Right lobe of liver (tissue), 4 donors: ENCODE measurements at regions not wholly inside any gene's neighbourhood (a gene's known extent, or its start where the extent isn't known, plus 50 kb on each side); places are given as distances from the start of the nearest gene placed in this dataset.

Experiments
- POLR2A ChIP-seq: fragments of 450-650 bp; IDR thresholded peaks from one replicate; pipeline ENCODE4 v1.6.1; 2017; ENCODE audit warnings: antibody characterized with exemption, mild to moderate bottlenecking
- TF ChIP-seq, protein P1 (sequence below), 4 donors: fragments of 200-600 bp in 3 of 4; fragments of 450-650 bp in 1 of 4; IDR thresholded peaks; one replicate each; pipeline versions ENCODE4 v1.5.1 to v1.8.0; 2016 to 2022; ENCODE audit warnings: antibody characterized with exemption in 4 of 4, mild to moderate bottlenecking in 2 of 4
- donor health status: DM: no; HTN: no; CAD: no.
- donor health status: DM: no; HTN: no; CAD: no.
- donor health status: DM: no; HTN: yes; CAD: no.

DNA sequence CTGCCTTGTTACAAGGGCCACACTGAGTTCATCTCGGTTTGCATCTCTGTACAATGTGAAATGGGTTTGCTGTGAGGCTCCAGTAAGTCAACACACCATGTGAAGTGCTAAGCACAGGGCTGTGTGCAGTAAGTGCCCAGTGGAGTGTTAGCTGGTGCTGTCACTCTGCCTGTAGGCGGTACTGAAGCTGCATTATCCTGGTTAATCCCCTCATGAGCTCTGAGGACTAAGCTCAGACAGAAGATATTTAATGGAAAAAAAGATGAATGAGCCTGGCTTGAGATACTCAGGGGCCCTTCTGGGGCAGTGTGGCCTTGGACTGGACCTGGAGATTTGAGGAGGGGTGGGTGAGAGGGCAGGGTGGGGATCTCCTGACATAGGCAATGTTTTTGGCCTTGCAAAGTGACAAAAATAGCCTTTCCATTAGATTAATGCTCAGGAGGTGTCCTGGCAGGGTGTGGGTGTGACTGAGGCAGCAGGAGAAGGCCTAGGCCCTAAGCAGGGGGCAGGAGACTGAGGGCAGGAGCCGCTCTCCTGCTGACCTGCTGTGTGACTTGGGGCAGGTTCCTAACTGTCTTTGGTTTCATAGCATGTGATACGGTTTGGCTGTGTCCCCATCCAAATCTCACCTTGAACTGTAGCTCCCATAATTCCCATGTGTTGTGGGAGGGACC is 570.5 kb downstream of the PTPRU start:
- no peak for TF ChIP-seq POLR2A
- TF ChIP-seq, protein P1, sequence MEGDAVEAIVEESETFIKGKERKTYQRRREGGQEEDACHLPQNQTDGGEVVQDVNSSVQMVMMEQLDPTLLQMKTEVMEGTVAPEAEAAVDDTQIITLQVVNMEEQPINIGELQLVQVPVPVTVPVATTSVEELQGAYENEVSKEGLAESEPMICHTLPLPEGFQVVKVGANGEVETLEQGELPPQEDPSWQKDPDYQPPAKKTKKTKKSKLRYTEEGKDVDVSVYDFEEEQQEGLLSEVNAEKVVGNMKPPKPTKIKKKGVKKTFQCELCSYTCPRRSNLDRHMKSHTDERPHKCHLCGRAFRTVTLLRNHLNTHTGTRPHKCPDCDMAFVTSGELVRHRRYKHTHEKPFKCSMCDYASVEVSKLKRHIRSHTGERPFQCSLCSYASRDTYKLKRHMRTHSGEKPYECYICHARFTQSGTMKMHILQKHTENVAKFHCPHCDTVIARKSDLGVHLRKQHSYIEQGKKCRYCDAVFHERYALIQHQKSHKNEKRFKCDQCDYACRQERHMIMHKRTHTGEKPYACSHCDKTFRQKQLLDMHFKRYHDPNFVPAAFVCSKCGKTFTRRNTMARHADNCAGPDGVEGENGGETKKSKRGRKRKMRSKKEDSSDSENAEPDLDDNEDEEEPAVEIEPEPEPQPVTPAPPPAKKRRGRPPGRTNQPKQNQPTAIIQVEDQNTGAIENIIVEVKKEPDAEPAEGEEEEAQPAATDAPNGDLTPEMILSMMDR (IDR thresholded peaks at IDR 0.05), result no peak
